NCI-H187 treated with DMSO at 0.1 percent for 48 hours (cell line): ENCODE measurements at regions not wholly inside any gene's neighbourhood (a gene's known extent, or its start where the extent isn't known, plus 50 kb on each side); places are given as distances from the start of the nearest gene placed in this dataset.
"Not testable (repeated sequence)": the region's sequence is repeated elsewhere in the genome, so short reads cannot be mapped to it uniquely, and the experiment has no call there.

ENCODE experiments used
- DNase-seq: peaks from one replicate; lab custom pipeline; 2025; lab: John Stamatoyannopoulos, UW

DNA sequence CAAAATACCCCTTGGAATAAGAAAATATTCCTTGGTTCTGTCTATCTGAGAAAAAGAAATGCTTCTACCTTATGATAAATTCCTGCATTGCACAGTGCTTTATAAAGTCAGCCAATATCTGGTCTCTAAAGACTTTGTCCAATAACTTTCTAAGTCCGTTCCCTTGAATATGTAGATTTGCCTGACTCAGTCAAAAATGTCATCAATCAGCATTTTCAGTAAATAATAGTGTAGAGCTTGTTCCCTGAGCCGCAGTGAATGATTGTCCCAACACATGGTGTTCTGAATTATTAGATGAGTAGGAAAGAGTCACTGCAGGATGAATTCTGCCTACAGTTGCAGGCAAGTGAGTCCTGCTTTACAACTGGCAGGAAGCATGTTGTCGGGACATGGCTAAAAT is 316.8 kb upstream of the RBMS1 start:
- DNase-seq: no peak

DNA sequence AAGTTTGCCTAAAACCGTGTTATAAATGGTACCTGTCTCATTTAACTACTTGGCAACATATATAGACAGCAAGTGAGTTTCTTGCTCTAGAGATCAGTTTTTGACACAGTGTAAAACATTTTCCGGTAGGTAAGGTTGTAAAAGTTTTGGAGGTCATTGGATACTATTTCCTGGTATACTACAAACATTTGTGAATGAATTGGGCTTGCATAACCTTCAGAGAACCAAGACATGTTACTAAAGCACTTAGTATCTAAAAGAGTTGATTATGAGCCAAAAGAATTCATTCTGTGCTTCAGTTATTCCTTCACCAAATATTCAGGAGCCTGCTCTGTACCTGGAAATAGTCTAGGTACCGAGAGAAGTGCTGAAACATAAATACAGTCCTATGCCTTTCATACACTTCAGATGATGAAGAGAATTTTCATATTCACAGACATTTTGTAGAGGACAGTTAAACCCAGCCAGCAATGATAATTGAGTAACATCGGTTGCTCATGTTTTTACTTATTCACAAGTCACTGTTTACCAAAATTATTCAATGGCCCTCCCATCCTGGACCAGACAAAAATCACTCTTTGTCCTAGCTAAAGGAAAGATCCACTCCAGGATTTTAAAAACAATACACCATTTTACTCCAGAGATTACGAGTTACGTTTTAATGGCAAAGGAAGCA is 319.4 kb upstream of the RBMS1 start:
- no peak for DNase-seq

- no peak for DNase-seq
These were observed 319.9 kb upstream of the RBMS1 start for GRCh38 chr2:160813506-160813858.

GRCh38 chr2:160816916-160817499 is 323.4 kb upstream of the RBMS1 start:
- no peak for DNase-seq

- no peak for DNase-seq
These were observed 327.1 kb upstream of the RBMS1 start for GRCh38 chr2:160820691-160821090.

DNA sequence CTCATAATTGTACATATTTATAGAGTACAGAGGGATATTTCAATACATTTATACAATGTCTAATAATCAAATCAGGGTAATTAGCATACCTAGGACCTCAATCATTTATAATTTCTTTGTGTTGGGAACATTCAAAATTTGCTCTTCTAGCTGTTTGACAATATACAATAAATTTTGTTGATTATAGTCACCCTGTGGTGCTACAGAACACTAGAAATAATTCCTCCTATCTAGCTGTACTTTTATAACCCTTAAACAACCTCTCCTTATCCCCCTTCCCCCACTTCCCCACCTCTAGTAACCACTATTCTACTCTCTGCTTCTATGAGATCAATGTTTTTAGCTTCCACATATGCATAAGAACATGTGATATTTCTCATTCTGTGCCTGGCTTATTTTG is 328.4 kb upstream of the RBMS1 start:
- no peak for DNase-seq

- DNase-seq: no peak
These were observed 331.8 kb upstream of the RBMS1 start for GRCh38 chr2:160825433-160825832.

GRCh38 chr2:160826496-160826895 is 332.9 kb upstream of the RBMS1 start:
- no peak for DNase-seq

DNA sequence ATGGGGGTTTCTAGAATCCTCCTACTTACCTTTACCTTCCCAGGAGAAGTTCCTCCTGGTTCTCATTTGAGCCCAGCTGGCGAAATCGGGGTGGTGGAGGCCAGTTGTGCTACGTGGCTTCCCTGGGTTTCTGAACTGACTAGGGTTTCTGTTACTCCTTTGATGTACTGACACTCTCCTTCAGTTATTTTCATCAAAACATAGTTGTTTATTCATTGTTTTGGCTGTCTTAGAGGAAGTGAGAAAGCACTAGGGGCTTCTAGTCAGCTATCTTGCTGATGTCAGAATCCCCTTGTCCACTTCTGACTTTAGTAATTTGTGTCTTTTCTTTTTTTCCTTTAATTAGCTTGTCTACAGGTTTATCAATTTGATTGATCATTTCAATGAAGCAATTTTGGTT is 332.2 kb upstream of the TANK start:
- DNase-seq: no peak

DNA sequence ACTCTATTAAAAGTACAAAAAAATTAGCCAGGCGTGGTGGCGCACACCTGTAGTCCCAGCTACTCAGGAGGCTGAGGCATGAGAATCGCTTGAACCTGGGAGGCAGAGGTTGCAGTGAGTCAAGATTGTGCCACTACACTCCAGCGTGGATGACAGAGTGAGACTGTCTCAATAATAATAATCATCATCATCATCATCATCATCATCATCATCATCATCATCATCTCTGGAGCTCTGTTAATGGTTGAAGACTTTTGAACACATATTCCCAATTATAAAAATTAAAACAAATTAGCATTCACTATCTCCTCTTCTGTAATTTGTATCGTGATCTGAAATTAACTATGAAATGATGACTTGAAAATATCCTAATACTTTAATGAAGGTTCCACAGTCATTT is 327.8 kb upstream of the TANK start:
- DNase-seq: not testable (repeated sequence)

- no peak for DNase-seq
These were observed 325.1 kb upstream of the TANK start for GRCh38 chr2:160835166-160835565.

DNA sequence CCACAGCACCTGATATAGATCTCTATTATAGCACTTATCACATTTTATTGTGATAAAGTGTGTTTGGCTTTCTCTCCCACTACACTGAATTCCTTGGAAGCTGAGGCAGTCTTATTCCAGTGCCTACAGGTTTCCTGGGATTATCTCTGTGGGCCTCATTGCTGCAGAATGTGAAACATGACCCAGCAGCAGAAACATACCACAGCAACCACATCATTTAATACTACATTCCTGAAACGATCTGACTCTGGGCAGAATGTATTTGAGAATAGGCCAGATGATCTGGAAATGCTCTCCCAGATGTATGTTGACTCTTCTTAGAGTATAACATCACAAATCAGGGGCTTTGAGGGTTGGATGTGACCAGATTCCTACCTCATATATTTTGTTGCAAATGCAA is 323.5 kb upstream of the TANK start:
- DNase-seq: no peak

DNA sequence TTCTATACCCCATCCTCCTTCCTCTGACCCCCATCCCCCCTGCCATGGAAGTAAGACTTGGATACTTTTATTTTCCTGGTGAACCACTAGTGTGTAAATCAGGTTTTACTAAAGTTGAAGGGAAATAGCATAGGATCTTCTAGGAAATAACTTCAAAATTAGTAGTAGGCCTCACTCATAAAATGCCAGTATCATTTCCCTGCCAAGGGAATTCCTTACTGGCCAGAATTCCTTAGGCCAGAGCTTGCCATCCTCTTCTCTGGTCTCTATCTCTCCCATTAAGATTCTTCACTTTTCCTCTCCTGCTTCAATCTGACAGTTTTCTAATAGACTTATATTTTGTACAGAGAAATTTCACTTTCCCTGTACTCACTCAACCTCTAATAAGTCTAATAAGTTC is 322.8 kb upstream of the TANK start:
- DNase-seq: no peak

GRCh38 chr2:160838147-160838546 is 322.1 kb upstream of the TANK start:
- DNase-seq: no peak

DNA sequence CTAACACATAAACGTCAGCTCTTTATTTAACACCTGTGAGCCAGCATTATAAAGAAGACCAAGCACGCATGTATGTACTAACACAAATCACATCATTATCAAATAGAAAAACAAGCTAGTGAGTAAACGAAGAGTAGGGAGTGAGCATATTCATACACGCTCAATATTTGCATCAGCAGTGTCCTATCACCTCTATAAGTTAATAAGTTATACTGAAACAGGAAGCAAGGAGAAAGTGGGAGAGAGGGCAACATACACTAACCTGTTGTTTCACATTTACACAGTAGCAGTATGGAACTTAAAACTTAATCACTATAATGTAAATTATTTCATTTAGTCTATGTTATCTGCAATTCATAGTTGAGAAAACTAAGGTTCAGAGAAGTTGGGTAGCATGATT is 321.5 kb upstream of the TANK start:
- DNase-seq: no peak

- DNase-seq: no peak
These were observed 317.9 kb upstream of the TANK start for GRCh38 chr2:160842286-160842685.

GRCh38 chr2:160859096-160859495 is 301.1 kb upstream of the TANK start:
- no peak for DNase-seq

- DNase-seq: no peak
These were observed 298.0 kb upstream of the TANK start for GRCh38 chr2:160862226-160862625.

- DNase-seq: no peak
These were observed 291.3 kb upstream of the TANK start for GRCh38 chr2:160868891-160869290.

DNA sequence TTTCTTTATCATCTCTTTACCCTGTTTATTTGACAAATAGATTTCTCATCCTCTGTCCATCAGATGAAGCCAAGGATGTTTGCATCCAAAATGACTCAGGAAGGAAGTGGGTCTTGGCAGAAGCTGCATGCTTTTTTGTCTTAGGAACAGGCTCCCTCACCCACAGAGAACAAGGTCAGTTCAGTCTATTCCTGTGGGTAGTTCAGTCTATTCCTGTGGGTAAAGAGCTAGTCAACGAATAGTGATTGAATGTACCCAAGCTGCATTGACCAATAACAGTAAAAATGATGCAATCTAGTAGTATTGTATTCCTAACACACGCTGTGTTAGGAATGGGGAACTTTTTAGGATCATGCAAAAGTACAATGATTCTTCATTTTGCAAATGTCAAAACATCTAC is 290.8 kb upstream of the TANK start:
- no peak for DNase-seq

- DNase-seq: no peak
These were observed 289.3 kb upstream of the TANK start for GRCh38 chr2:160870729-160871465.

- DNase-seq: no peak
These were observed 288.3 kb upstream of the TANK start for GRCh38 chr2:160871953-160872352.

GRCh38 chr2:160876029-160876428 is 284.2 kb upstream of the TANK start:
- DNase-seq: no peak

DNA sequence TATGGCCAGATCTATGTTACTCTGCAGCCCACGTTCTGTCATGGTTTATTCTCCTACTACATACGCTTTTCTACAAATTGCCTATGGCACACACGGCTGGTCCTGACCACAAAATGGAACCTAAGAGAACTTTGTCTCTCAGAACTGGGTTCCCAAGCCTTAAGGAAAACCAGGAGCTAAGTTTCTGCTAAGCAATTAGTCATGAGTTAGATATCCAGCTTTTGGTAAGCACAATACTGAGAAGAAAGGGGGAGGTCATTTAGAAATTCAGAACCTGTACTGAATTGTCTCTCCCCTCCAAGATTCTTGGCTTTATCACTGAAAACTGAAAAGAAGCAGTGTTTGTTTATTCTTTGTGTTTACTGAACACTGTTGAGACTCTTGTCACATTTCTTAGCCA is 283.5 kb upstream of the TANK start:
- DNase-seq: no peak
